ENCODE measurements at regions not wholly inside any gene's neighbourhood (a gene's known extent, or its start where the extent isn't known, plus 50 kb on each side); places are given as distances from the start of the nearest gene placed in this dataset.

- no peak for DNase-seq
Observed at GRCh38 chr2:74735009-74735408, 81.0 kb downstream of the SEMA4F start.

DNA sequence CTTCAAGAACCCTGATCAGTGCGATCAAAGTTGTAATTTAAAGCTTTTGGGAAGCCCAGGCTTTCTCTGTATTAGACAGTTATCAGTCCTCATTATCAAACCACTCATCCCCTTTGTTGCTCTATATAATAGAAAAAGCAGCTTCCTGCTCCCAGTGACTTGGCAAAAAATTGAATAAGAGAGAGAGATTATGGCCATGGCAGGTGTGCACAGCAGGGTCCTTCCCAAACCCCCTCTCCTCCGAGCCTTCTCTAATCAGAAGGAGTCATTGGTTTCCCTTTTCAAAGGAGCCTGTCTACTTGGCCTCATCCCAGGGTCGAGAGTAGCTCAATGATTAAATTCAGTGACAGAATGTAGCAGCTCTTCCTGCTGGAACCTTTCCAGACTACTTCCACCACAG, 81.5 kb downstream of the SEMA4F start:
- DNase-seq = no peak

DNA sequence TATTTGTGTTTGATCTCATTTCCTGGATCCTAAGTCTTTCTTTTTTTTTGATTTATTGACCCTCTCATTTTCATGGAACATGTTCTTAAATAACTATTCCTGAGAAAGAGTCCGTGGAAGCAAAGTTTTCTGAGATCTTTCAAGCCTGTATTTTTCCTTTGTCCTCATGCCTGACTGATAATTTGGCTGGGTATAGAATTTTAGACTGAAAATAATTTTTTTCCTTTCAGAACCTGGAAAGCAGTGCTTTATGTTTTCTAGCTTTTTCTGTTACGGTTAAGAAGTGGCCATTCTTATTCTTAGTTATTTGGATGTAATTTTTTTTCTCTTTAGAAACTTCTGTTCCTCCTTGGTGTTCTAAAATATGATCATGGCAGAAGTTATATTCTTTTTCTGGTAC, 82.5 kb downstream of the SEMA4F start:
- no peak for DNase-seq

DNA sequence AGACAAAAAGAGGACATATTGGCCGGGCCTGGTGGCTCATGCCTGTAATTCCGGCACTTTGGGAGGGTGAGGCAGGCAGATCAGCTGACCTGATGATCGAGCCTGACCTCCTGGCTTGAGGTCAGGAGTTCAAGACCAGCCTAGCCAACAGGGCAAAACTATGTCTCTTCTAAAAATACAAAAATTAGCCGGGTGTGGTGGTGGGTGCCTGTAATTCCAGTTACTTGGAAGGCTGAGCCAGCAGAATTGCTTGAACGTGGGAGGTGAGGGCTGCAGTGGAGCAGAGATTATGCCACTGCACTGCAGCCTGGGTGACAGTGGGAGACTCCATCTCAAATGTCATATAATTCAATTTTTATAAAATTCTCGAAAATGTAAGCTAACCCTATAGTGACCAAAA, 84.5 kb downstream of the SEMA4F start:
- DNase-seq = no peak

DNA sequence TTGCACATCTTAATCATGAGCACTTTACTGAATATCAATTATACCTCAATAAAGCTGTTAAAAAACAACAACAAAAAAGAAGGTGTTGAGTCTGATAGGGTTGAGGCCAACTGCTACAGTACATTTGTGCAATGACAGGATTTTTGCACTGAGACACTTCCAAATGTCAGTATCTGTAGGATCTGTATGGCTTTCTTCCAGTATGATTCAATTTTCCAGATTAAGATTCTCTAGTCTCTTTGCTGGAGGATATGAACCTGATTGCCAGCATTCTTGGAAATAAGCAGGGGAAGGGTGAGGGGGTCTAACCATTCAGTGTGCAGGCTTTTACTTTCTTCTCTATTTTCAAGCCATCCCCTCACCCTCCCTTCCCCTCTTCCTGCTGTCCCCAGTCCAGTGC, 85.1 kb downstream of the SEMA4F start:
- no peak for DNase-seq

GRCh38 chr2:74739733-74740241, 85.7 kb downstream of the SEMA4F start:
- DNase-seq = no peak

DNA sequence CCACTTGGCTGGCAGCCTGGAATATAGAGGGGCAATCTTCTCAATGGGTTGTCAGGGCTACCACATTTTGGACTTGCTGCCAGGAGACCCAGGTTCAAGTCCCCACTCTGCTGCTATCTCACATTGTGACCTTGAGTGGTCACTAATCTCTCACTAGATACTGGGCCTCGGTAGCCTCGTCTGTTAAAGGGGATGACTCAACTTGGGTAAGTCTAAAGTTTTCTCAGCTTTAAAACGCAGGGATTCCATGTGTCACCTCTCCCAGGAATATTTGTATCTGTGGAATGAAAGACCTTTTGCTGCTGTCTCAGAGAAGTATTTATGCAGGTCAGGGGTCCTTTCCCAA, 86.3 kb downstream of the SEMA4F start:
- no peak for DNase-seq

GRCh38 chr2:74740741-74741431, 86.8 kb downstream of the SEMA4F start:
- DNase-seq = peak; percentile 6

- DNase-seq = no peak
Observed at GRCh38 chr2:74741629-74742028, 87.6 kb downstream of the SEMA4F start.

DNA sequence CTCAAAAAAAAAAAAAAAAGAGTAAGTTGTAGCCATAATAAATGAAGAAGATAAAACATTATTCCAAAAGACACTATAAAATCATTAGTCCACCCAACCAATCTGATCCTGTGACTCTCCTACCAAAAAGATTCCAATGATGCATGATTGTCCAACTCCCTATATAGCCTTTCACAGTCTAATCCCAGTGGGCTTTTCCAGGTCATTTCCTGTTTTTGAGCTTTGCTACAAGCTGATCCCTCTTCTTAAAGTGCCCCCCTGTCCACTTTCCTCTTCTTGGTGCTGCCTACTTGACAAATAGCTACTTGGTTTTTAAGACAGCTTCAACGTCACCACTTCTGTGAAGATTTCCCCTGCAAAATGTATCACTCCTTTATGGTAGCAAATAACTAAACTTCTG, 88.4 kb downstream of the SEMA4F start:
- no peak for DNase-seq

DNA sequence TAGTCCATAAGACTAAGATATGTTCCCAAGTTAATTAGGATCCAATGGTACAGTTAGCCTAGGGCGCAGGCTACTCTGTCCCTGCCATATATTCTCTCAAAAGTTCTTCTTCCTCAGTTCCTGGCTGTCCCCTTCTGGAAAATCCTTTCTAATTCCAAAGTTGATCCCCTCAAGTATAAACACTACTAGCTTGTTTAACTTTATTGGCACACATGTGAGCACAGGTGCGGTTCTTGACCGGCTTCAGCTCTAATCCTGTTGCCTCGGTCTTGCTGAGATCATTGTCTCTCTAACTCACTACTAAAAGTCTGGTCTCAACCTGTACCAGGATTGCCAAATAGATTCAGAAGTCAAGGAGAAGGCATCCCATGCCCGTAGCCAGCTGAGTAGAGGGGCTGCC, 89.0 kb downstream of the SEMA4F start:
- DNase-seq = no peak

GRCh38 chr2:74743778-74744177, 89.7 kb downstream of the SEMA4F start:
- DNase-seq = no peak

DNA sequence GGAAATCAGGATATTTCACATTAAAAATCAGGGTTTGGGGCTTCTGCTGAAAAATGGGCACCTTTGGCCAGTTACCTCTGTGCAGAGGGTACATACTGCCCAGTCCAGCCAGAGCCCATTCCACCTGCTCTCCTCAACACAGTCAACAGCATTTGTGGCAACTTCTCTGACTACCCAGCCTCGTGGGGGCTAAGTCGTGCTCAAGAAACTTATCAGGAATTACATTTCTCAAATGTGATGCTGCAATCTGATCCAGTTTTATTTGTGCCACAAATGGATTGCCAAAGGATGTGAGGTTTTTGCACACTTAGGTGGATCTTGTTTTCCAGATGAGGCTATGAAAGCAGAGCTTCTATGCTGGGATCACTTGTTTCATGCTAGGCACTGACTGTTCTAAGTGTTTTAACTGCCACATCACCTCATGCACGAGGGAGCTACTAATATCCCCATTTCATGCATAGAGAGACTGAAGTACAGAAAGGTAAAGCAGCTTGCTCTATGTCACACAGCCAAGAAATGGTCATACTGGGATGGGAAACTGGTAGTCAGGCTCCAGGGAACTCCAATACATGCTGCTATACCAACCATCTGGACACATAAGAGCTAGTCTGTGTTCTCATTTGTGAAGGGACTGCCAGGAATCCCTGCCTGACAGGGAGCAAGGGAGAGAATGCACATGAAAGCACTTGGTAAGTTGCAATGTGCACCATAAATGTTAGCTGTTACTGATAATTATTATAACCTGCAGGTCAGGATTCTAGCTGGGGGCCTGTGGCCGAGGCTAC, 89.0 kb upstream of the HK2 start:
- DNase-seq = no peak

- no peak for DNase-seq
Observed at GRCh38 chr2:74745766-74746165, 88.2 kb upstream of the HK2 start.

GRCh38 chr2:74746480-74746879, 87.4 kb upstream of the HK2 start:
- no peak for DNase-seq

- no peak for DNase-seq
Observed at GRCh38 chr2:74747411-74748080, 86.4 kb upstream of the HK2 start.

- DNase-seq = no peak
Observed at GRCh38 chr2:74748665-74749064, 85.3 kb upstream of the HK2 start.

DNA sequence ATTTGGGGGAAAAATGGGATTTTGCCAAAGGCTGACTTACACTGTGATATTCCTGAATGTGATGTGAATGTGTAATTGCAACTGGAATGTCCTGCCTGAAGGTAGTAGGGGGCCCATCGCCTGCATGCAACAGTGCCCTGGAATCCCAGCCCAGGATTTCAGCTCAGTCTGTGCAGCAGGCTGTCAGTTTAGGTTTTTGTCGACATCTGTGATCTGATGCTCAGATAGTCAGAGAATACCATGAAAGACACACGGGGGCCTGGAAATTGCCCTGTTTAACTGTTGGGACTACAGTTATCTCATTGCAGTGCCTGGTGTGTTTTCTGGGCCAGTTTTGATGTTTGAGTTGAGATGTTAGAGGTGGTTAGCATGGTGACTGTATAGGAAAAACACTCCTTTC, 84.5 kb upstream of the HK2 start:
- no peak for DNase-seq

GRCh38 chr2:74751981-74752851, 81.7 kb upstream of the HK2 start:
- no peak for DNase-seq

DNA sequence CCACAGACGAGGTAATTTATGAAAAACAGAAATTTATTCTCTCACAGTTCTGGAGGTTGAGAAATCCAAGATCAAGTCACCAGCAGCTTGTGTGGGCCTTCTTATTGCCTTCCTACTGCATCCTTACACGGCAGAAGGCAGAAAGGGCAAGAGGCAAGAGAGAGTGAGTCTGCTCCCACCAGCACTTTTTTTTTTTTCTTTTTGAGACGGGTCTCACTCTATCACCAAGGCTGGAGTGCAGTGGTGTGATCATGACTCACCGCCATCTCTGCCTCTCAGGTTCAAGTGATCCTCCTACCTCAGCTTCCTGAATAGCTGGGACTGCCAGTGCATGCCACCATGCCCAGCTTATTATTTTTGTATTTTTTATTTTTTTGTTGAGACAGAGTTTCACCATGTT, 78.5 kb upstream of the HK2 start:
- no peak for DNase-seq

- DNase-seq = peak; percentile 16
Observed at GRCh38 chr2:74756356-74756890, 77.5 kb upstream of the HK2 start.

DNA sequence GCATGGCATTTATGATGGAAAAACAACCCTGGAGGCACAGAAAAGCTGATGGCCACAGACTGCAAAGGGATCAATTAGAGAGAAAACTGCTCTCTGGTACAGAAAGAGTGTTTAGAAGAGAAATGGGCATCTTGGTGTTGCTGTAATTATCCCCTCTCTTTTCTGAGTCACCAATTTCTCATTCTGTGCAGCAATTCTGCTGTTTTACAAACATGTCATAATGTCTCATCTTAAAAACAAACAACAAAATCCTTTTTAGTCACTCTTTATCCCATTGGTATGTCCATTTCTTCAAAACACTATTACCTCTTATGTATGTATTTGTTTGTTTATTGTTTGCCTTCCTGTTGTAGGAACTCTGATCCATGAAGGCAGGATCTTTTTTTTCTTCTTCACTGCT, 73.9 kb upstream of the HK2 start:
- DNase-seq = no peak
